ENCODE measurements at regions not wholly inside any gene's neighbourhood (a gene's known extent, or its start where the extent isn't known, plus 50 kb on each side); places are given as distances from the start of the nearest gene placed in this dataset.

DNA sequence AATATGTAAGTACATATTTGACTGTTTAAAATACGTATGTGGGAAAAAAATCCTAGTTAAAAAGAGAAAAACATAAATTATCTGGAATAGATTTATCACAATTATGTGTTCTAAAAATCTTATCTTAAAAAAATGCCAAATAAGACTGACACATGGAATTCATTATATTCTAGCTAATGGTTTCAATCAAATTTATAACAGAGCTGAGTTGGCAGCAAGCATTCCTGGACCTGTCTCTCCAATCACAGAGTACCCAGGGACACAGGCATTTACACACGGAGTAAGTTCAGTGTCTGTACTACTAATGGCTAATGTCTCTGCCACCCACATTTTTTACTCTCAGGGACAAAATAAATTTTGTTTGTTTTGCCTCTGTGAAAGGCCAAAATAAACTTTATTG, 122.3 kb downstream of the RPS12 start:
- no peak for DNase-seq (ENCODE audit: low read depth in 2 of 2)

DNA sequence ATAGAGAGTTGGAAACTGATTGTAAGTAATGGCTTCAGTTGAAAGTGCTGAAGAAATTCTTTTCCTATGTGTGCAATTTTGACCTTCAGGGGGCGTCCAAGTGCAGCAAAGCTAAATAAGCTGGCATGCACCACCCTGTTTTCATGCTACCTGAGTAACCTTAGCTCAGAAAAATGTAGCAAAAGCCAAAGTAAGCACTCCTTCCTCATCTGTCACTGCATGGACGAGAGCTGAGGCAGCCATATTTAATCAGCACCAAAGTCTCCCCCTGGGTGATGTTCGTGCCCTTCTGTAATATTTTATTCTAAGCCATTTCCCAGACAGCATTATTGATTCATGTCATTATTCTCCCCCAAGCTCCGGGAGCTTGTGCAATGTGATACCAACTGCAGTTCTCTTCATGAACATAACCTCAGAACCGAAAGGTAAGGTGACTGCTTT, 123.1 kb downstream of the RPS12 start:
- DNase-seq (ENCODE audit: low read depth in 2 of 2): peak; percentile 34 to 69

DNA sequence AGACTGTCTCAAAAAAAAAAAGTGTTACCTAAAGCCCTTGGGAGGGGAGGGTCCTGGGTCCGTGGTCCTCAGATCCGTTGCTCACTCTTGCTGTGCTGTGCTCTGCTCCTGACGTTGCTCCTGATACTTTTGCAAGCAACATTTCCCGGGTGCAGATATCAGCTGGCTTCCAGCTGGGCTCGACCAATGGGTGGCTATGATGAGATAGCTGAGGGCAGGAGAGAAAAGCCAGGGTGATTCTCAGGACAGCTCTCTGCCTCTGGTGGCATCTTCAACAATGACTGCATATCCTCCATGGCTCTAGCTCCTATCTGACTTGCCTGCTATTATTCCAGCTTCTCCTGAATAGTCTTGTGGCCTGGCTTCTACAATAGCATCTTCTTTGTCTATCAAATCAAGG, 134.5 kb downstream of the RPS12 start:
- no peak for DNase-seq (ENCODE audit: low read depth in 2 of 2)

- DNase-seq (ENCODE audit: low read depth in 2 of 2): no peak
Measured at GRCh38 chr6:132950566-132950965, 136.2 kb downstream of the RPS12 start.

DNA sequence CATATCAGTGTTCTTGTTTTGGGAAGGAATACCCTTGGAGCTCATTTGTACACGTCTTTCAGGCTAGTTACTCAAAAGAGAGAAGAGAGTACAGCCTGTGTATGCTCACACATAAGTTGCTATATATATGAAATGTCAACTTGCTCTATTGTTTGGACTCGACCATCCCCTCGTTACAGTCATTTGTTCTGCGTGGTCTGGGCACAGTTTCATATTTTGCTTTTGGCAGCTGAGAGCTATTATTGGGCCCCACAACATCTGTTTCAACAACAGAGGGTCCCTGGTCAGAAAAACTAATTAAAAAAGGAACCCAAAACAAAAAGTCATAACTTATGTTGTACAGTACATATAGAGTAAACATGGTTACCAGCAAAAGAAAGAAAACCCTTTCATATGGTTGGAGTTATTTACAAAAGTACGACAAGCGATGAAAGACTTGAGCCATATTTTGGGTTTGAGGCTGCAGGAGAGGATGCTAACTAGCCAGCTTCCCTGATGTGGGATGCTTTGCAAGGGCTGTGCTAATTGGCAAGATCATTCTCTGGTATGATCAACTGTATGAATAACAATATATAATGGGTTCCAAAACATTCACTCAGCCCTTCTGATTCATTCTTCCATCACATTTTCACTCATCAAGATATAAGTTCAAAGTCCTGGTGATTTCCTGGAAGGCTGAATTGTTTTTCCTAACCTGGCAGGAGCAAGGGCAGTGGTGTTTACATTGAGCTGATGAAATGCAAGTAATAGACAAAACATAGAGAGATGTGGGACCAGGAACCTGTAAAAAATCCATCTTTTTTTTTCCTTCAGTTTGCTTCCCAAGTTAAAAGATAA, 137.9 kb downstream of the RPS12 start:
- DNase-seq (ENCODE audit: low read depth in 2 of 2): no peak

GRCh38 chr6:132952986-132953385, 138.6 kb downstream of the RPS12 start:
- DNase-seq (ENCODE audit: low read depth in 2 of 2): no peak

DNA sequence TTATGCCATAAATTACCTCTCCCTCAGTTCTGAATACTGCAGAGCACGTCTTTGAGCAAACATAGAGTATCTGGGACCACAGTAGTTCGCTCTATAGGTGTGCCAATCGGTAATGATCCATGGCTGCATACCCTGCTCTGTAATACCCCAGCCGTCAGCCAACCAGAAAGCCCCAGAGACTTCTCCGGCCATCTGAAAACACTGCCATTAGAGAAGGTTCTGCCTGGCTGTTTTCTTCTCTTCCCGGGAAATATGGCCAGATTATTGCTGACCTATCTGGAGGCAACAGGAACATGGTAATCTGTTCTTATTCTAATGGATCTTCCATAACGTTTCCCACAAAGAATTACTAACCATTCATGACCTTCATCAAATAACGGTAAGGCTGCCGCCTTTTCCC, 139.9 kb downstream of the RPS12 start:
- no peak for DNase-seq (ENCODE audit: low read depth in 2 of 2)

DNA sequence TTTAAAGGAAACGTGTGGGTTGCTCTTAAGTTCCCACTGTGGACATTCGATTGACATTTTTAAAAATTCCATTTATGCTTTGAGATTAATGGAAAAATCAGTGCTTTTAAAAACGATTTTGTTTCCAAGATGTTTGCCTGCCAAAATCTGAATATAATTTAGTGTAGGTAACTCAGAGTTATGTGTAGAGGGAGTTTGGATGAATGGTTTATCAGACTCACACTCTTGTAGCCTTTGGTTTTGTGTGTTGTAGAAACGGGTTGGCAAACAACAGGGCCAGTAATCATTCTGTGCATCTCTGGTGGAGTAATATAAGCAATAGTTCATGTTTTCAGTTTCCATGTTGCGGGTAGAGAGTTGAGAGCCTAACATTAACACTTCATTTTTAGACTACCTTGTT, 140.6 kb downstream of the RPS12 start:
- no peak for DNase-seq (ENCODE audit: low read depth in 2 of 2)

DNA sequence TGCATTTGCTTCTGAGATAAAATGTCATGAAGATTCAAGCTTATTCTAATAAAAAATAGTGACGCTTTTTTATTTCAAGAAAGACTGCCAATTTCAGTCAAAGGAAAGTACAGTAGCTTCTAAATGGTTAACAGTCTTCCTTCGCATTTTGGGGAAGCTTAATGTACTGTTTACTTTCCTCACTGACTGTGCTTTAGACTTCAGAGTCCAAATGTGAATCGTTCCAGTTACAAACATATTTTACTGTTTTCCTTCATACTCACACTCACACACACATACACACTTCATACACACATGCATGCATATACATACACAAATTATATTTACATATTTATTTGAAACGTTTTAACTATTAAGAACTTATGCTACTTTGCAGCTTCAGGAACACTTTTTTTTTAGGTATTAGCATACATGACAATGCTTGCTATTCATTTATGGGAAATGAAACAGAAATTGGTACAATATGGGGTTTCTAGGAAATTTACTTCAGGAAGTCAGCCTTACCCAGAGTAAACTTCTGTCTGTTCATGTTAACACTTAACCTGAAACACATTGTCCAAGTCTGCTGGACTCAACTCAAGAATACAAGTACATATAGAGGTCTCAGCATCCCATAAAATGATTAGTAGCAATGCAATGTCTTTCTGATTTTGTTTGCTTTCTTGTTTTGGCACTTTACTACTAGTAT, 145.4 kb downstream of the RPS12 start:
- no peak for DNase-seq (ENCODE audit: low read depth in 2 of 2)

DNA sequence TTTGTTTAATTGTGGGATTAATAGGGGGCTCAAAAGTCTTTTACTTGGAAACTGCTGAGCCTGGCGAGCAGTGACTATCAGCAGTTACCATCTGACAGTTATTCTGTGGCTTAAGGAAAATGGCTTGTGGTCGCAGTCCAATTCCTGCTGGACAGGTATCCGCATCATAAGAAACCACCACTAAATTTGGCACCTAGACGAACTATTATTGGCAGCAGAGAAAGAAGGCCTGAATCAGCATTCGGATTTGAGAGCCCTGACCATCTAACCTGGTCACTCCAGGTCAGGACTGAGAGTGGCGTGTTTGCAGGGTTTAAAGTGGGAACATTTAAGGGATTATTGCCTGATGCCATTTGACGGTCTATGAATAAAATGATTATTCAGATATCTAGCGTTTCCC, 146.4 kb downstream of the RPS12 start:
- no peak for DNase-seq (ENCODE audit: low read depth in 2 of 2)

- peak in 1 of 2 donors; percentile 59 for DNase-seq (ENCODE audit: low read depth in 2 of 2)
Measured at GRCh38 chr6:132961122-132961521, 146.8 kb downstream of the RPS12 start.

DNA sequence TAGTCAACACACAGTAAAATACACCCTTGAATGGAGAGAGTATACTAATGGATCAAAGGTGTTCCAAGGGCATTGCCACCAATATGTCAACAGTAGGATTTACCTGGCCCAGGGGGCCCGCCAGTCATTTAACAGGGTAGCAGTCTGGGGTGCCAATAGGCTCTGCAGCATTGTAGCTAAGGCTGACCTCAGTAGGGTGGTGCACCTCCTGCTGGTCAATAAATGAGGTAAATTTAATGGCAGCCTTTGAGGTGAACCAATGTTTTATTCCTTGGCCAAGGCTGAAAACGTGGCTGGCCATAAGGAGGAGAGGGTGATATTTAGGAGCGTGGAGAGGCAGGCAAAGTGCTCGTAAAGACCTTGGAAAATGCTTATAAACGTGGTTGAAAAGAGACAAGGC, 147.2 kb downstream of the RPS12 start:
- peak in 1 of 2 donors; percentile 2 for DNase-seq (ENCODE audit: low read depth in 2 of 2)

DNA sequence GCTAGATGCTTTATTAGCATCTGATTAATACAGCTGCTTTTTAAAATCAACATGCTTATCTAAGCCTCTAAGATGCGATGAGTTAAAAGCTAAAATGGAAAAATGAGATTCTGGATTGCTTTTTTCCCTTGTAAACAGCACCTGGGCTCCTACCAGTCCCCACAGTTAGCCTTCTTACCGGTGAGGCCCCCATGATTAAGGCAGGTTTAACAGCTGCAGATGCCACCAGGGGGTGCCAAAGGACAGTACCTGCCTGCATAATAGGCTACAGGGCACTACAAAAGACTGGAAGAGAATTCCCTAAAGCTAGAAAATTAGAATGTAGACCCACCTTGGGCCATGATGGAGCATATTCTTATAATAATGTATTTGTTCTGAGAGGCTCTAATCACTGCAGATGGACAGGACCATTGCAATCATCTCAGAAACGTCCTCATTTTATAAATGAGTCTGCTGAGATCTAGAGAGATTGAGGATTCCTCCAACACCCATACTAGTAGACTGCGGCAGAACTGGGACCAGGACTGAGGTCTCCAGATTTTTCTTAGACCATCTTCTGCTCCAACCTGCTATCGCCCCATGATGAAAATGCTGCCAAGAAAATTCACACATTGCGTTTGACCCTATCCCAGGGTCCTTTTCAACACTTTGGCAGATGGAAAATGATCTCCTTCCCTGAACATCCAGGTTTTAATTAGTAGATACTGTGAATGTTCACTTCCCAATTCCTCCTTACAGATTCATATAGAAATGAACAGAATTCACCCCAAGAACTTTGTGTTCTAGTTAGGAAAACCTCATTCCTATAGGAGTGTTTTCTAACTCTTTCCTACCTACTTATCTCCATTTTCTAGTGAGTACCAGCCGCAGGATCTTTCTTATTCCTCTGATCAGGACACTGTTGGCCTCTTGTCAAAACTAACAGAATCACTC, 148.8 kb downstream of the RPS12 start:
- peak; percentile 60 to 79 for DNase-seq (ENCODE audit: low read depth in 2 of 2)

GRCh38 chr6:132964101-132964867, 149.9 kb downstream of the RPS12 start:
- peak; percentile 63 to 83 for DNase-seq (ENCODE audit: low read depth in 2 of 2)

DNA sequence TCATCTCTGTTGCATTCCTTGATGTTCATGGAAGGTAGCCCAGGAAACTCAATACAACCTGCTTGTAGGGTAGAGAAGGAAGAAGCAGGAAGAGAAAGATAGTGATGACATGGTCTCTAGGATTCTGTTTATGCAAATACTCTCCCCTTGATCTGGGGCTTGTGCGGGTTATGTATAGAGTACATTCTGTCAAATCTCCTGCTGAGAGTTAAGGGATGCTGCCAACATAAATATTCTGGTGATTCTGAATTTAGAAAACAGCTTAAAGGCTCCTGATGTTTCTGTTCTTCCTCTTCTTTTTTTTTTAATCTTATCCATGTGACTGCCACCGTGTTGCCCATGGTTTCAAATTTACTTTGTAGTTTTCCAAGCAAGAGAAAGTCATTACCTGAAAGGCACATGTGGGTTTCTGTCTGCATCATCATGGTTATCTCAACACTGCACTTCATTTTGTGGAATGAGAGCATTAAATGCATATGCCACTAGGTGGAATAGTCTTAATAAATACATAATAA, 150.6 kb downstream of the RPS12 start:
- DNase-seq (ENCODE audit: low read depth in 2 of 2): peak in 1 of 2 donors; percentile 16

DNA sequence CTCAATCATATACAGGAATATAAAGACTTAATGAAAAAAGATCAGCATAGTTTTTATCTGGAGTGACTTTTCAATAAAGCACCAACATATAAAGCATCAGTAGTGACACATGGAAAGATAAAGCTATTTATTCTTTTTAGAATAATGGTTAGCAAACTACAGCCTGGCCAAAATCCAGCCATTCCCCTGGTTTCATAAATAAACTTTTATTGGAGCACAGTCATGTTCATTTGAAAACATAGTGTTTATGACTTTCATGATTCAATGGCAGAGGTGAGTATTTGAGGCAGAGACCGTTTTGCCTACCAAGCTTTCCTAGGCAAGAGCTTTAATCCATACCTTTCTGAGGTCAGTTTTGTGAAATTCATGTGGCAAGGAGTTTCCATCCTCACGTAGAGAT, 153.5 kb downstream of the RPS12 start:
- no peak for DNase-seq (ENCODE audit: low read depth in 2 of 2)

DNA sequence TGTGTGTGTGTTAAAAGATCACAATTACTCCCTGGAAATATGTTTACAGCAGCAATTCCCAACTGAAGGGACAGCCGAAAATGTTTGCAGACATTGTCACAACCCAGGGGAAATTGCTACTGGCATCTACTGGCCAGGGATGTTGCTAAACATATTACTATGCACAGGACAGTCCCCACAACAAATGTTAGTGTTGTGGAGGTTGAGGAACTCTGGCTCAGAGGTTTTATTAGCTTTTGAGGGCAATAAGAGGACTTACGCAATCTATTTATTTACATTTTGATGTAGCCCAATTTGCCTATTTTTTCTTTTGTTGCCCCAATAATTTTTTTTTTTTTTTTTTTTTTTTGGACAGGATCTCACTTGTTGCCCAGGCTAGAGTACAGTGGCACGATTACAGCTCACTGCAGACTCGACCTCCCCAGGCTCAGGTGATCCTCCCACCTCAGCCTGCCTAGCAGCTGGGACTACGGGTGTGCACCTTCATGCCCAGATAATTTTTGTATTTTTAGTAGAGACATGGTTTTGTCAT, 154.1 kb downstream of the RPS12 start:
- no peak for DNase-seq (ENCODE audit: low read depth in 2 of 2)

GRCh38 chr6:132969196-132969595, 154.8 kb downstream of the RPS12 start:
- peak in 1 of 2 donors; percentile 3 for DNase-seq (ENCODE audit: low read depth in 2 of 2)

DNA sequence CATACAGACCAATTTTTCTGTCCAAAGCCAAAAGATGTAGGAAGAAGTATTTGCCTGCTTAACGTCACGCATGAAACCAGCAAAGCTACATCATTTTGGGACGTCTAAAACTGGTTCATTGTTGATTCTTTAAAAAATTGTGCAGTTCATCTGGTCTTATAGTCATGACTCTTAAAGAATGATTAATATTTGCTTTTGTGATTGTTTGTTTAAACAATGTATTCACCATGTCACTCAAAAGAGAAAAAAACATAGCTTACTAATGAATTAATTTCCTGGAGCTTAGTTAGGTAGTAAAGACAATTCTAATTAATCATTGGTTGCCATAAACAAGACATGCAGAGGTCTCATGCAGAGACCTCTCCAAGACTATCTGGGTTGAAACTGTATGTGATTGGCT, 157.3 kb downstream of the RPS12 start:
- DNase-seq (ENCODE audit: low read depth in 2 of 2): no peak

DNA sequence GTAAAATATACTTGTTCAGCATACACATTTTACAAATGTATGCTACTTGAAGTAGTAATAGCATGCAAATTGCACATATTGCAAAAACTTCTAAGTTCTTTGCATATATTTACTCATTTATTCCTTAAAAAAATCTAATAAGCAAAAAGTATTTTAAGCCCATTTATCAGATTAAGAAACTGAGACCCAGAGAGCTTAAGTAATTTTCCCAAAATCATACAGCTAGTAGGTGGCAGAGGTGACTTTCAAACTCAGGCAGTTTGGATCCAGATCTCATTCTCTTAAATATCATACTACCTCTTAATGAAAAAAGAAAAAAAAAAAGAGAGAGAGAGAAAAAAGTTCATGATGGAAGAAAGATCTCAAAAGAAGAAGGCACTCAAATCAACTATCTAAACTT, 157.9 kb downstream of the RPS12 start:
- no peak for DNase-seq (ENCODE audit: low read depth in 2 of 2)

DNA sequence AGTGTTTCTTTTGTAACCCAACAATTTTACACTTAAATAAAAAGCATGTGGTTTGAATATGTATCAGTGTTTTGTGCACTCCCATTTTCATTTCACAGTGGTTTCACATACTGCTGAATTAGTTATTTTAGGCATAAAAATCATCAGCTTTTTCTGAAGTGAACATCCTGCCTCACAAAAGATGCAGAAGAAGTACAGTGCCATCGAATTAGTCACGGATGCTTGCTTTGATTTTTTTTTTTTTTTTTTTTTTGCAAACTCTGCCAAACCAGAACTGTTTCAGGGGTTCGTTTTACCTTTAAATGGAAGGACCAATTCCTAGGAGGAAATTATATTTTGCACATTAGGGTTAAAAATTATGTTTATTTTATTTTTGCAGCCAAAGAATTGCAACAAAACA, 158.6 kb downstream of the RPS12 start:
- no peak for DNase-seq (ENCODE audit: low read depth in 2 of 2)
